ENCODE measurements at regions not wholly inside any gene's neighbourhood (a gene's known extent, or its start where the extent isn't known, plus 50 kb on each side); places are given as distances from the start of the nearest gene placed in this dataset.

- no peak for TF ChIP-seq EGR1 (IDR thresholded peaks at IDR 0.05)
- TF ChIP-seq TEAD4 (IDR thresholded peaks at IDR 0.05) = no peak
- no peak for TF ChIP-seq EP300 (IDR thresholded peaks at IDR 0.05; ENCODE audit: borderline replicate concordance)
- TF ChIP-seq RAD21 (IDR thresholded peaks at IDR 0.05; ENCODE audit: low read depth) = no peak
- no peak for TF ChIP-seq CEBPB (IDR thresholded peaks at IDR 0.05)
- TF ChIP-seq TCF12 (IDR thresholded peaks at IDR 0.05; ENCODE audit: low read depth) = no peak
- TF ChIP-seq REST (IDR thresholded peaks at IDR 0.05; ENCODE audit: low read depth) = no peak
- no peak for TF ChIP-seq MAX (IDR thresholded peaks at IDR 0.05)
Measured at GRCh38 chr7:93736668-93737369, 153.7 kb downstream of the TFPI2 start.

GRCh38 chr7:93728292-93728691 lies 153.8 kb upstream of the CALCR start:
- no peak for TF ChIP-seq TCF12 (IDR thresholded peaks at IDR 0.05; ENCODE audit: low read depth)
- TF ChIP-seq USF1 (IDR thresholded peaks at IDR 0.05) = no peak
- TF ChIP-seq REST (IDR thresholded peaks at IDR 0.05; ENCODE audit: low read depth) = no peak
- no peak for TF ChIP-seq FOXM1 (IDR thresholded peaks at IDR 0.05; ENCODE audit: borderline replicate concordance, low read depth)
- TF ChIP-seq MAX (IDR thresholded peaks at IDR 0.05) = no peak
- no peak for TF ChIP-seq NFIC (IDR thresholded peaks at IDR 0.05)
- no peak for TF ChIP-seq CEBPB (IDR thresholded peaks at IDR 0.05)
- no peak for TF ChIP-seq CREB1 (IDR thresholded peaks at IDR 0.05; ENCODE audit: low read depth)
- no peak for TF ChIP-seq EP300 (IDR thresholded peaks at IDR 0.05; ENCODE audit: borderline replicate concordance)
- no peak for TF ChIP-seq YY1 (IDR thresholded peaks at IDR 0.05; ENCODE audit: low read depth)
- no peak for TF ChIP-seq ZBTB7A (IDR thresholded peaks at IDR 0.05; ENCODE audit: low read depth)
- TF ChIP-seq EGR1 (IDR thresholded peaks at IDR 0.05) = no peak
- TF ChIP-seq TEAD4 (IDR thresholded peaks at IDR 0.05) = no peak
- TF ChIP-seq TAF1 (IDR thresholded peaks at IDR 0.05; ENCODE audit: low read depth) = no peak
- no peak for TF ChIP-seq RAD21 (IDR thresholded peaks at IDR 0.05; ENCODE audit: low read depth)

GRCh38 chr7:93725954-93726353 lies 151.4 kb upstream of the CALCR start:
- no peak for TF ChIP-seq MAX (IDR thresholded peaks at IDR 0.05)
- peak; percentile 58; the same call in 1 of the 2 replicates for TF ChIP-seq REST (IDR thresholded peaks at IDR 0.05; ENCODE audit: low read depth)
- no peak for TF ChIP-seq CEBPB (IDR thresholded peaks at IDR 0.05)
- no peak for TF ChIP-seq TEAD4 (IDR thresholded peaks at IDR 0.05)
- TF ChIP-seq TAF1 (IDR thresholded peaks at IDR 0.05; ENCODE audit: low read depth) = no peak
- TF ChIP-seq RAD21 (IDR thresholded peaks at IDR 0.05; ENCODE audit: low read depth) = no peak
- TF ChIP-seq NFIC (IDR thresholded peaks at IDR 0.05) = no peak
- TF ChIP-seq EGR1 (IDR thresholded peaks at IDR 0.05) = no peak

- TF ChIP-seq EP300 (IDR thresholded peaks at IDR 0.05; ENCODE audit: borderline replicate concordance) = no peak
Measured at GRCh38 chr7:93723424-93724124, 149.1 kb upstream of the CALCR start.

GRCh38 chr7:93720106-93720505 lies 145.6 kb upstream of the CALCR start:
- TF ChIP-seq CREB1 (IDR thresholded peaks at IDR 0.05; ENCODE audit: low read depth) (no peak), TEAD4 (IDR thresholded peaks at IDR 0.05) (no peak), NFIC (IDR thresholded peaks at IDR 0.05) (no peak)

All from Ishikawa (cell line).